Left cardiac atrium (tissue), 4 donors: ENCODE measurements at regions not wholly inside any gene's neighbourhood (a gene's known extent, or its start where the extent isn't known, plus 50 kb on each side); places are given as distances from the start of the nearest gene placed in this dataset.
"Not testable (repeated sequence)": the region's sequence is repeated elsewhere in the genome, so short reads cannot be mapped to it uniquely, and the experiment has no call there.

Source experiments
- ATAC-seq, 2 donors: fragments of 200-7000 bp; cut with Tn5 transposase; one replicate each; pipeline ENCODE4 v1.9.1; 2020; ENCODE audit warnings: mild to moderate bottlenecking in 2 of 2, moderate library complexity in 2 of 2
- DNase-seq: peaks from one replicate; pipeline ENCODE4 v3.0.0-alpha.2; 2020
- intact Hi-C, 2 donors: fragments of 100-400 bp; cut with DNase I; formaldehyde crosslinking; loops; one replicate each; pipeline versions ENCODE4 v1.14.1 to v1.15.1; 2022 to 2023
- donor health status: DM: no; HTN: yes; CAD: no.
- donor health status: DM: no; HTN: yes; CAD: no; lungs with severe emphysema.
- donor health status: DM: yes; HTN: yes; CAD: no.
- donor health status: Dilated cardiomyopathy.

GRCh38 chr6:60991427-60992028, 1294.5 kb downstream of the KHDRBS2 start:
- DNase-seq (no peak), ATAC-seq (no peak)
- intact Hi-C loops: no loop called here

DNA sequence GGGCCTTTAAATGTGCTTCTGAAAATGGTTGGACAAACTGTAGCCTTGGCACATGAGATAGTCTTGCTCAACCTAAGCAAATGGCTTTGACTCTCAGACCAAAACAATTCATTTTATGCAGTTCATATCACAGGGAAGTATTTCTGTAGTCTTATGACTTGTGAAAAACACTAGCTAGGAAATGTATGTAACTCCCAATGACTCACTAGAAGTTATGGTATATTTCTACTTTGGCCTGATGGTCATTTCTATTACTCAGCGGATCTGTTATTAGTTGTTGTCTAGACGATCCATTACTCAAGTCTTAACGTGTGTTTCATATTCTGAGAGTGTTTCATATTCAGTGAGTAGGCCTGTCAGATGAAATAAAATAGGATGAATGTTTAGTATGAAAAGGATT, 1333.5 kb downstream of the KHDRBS2 start:
- intact Hi-C loops: no loop called here
- DNase-seq: no peak
- no peak for ATAC-seq

DNA sequence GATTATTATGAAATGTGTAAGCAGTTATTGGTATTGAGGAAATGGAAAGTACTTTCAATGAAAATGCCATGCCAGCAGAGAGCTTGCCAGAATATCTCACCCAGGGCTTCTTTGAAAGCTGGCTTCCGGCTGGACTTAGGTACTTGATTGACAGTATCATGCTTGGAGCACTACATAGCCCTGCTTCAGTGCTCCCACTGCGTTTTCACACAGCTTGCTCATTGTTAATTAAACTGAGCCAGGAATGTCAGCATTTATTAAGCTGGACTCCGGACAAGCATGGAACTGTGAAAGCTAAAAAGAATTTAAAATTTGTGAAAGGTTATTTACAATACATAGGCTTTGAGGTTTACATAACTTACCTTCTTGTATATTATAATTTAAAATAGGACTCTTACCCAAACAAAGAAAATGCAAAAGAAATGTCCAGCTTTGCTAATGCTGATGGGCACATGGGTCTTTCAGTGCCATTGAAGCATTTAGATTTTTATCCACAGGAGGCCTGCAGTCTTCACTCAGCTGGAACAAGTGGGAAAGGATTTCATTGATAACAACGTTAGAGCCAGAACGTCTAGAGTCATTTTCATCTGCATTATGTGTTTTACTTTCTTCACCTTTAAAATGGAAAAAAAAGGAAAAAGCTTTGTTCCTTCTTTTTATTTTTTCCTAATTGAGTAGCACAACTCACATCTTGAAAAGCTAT, 1335.7 kb downstream of the KHDRBS2 start:
- intact Hi-C loops, DNase-seq, ATAC-seq: not testable (repeated sequence)

DNA sequence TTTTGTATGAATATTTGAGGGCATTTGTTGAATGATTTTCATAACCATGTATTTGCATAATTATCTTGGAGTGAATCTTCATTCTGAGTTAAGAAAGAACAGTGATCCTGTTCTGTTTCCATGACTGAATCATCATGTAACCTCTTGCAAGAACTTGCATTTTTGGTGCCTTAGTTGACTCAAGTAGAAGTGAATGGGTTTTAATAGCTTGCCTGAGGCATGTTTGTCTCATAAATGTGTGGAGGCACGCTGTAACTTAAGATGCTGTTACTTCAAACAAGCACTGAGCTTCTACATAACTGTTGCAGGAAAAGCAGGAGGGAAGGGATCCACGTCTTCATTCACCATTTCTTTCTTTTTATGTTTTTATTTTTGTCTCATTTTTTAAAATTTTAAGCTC, 1338.6 kb downstream of the KHDRBS2 start:
- ATAC-seq, intact Hi-C loops, DNase-seq: not testable (repeated sequence)

GRCh38 chr6:60944803-60945202, 1341.2 kb downstream of the KHDRBS2 start:
- intact Hi-C loops, ATAC-seq, DNase-seq: not testable (repeated sequence)

GRCh38 chr6:60935970-60936369, 1350.1 kb downstream of the KHDRBS2 start:
- peak in 1 of 2 donors; percentile 33 for ATAC-seq
- DNase-seq, intact Hi-C loops: not testable (repeated sequence)

- intact Hi-C loops, DNase-seq, ATAC-seq: not testable (repeated sequence)
Measured at GRCh38 chr6:60919652-60920051, 1366.4 kb downstream of the KHDRBS2 start.

- ATAC-seq, intact Hi-C loops, DNase-seq: not testable (repeated sequence)
Measured at GRCh38 chr6:60903860-60904259, 1382.2 kb downstream of the KHDRBS2 start.

GRCh38 chr6:60893374-60893773, 1392.7 kb downstream of the KHDRBS2 start:
- ATAC-seq, DNase-seq, intact Hi-C loops: not testable (repeated sequence)

DNA sequence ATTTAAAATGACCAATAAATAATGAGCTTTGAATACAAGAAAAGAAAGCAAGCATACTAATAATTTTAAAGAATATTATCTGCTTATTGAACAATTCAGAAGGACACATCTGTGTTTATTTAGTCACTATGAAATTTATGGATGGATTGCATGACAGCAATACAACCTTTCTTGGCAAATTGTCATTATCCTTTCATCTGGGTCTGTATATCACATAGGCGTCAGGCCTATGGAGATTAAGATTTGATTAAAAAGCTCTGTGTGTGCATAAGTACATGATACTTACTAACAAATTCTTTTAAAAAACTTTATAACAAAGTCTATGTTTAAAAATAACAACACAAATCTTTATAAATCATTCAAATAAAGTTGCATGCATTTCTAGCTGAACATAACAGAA, 1394.4 kb downstream of the KHDRBS2 start:
- intact Hi-C loops: no loop called here
- DNase-seq: no peak
- no peak for ATAC-seq

- intact Hi-C loops, DNase-seq, ATAC-seq: not testable (repeated sequence)
Measured at GRCh38 chr6:60877396-60877795, 1408.6 kb downstream of the KHDRBS2 start.

- DNase-seq, ATAC-seq, intact Hi-C loops: not testable (repeated sequence)
Measured at GRCh38 chr6:60870779-60871178, 1415.2 kb downstream of the KHDRBS2 start.

DNA sequence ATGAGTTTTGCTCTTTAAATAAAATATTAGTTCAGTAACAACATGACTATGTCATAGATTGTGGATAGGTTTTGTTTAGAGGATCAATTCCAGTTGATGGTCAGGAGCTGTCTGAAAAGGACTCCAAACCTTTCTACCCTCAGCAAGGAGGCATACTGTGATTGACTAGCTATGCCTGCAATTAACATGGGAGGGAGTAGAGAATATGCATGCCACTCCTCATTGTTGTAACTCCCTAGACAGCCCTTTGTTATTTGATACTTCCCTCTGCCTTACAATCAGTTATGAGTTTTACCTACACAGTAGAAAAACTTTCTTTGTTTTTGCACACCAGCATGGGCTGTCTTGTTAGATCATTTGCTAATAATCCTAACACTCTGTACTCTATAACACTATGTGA, 1418.5 kb downstream of the KHDRBS2 start:
- ATAC-seq (no peak), DNase-seq (no peak)
- intact Hi-C loops: no loop called here

DNA sequence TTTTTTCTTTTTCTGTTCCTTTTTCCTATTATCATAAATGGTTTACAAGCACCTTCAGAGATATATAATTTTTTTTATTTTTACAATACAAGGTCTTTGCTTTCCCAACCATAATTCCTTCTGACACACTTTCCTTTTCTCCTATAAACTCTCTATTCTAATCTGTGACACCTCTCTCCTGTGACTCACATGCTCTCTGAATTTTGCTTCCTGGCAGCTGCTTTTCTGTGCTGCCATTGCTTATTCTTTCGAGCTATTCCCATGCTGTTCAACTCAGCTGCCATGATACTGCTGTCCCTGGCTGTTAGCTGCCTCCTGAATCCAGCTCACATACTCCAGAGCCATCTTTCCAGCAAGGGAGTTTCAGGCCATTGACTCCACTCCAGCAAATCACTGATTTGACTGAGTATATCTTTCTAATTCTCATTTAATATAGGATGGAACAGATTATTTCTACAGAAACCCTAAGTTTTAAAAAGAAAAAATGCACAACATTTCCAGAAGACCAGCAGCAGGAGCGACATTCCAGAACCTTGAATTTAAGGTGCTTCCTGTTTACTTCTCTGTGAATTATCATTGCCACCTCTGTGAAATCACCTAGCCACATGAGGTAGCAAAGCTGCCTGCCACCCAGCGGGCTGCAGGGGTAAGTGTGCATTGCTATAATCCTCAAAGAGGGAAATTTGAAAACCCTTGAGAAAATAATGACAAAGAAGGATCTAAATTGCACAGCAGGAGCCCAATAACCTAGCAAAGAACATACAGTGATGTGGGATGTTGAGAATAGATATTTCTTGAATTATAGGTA, 1442.6 kb downstream of the KHDRBS2 start:
- intact Hi-C loops, ATAC-seq, DNase-seq: not testable (repeated sequence)

GRCh38 chr6:60830726-60831125, 1455.3 kb downstream of the KHDRBS2 start:
- DNase-seq, intact Hi-C loops, ATAC-seq: not testable (repeated sequence)

- DNase-seq, ATAC-seq, intact Hi-C loops: not testable (repeated sequence)
Measured at GRCh38 chr6:60822597-60822996, 1463.4 kb downstream of the KHDRBS2 start.

DNA sequence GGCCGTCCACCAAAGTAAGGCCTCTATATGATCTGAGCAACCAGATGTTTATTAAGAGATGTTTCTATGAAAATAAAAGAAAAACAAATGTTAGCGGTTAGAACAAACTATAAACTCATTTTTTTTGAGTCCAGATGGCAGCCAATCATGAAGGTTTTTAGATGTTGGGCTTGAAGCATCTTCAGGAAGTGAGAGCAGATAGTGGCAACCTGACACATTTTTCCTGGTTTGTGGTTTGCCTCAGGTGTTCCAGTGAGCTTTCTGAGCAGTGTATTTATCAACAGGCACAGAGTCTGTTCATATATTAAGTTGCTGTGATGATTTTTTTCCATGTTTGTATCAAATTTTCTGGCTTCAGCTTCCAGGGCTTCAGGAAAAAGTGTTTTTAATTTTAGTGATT, 1468.0 kb downstream of the KHDRBS2 start:
- ATAC-seq, DNase-seq, intact Hi-C loops: not testable (repeated sequence)

DNA sequence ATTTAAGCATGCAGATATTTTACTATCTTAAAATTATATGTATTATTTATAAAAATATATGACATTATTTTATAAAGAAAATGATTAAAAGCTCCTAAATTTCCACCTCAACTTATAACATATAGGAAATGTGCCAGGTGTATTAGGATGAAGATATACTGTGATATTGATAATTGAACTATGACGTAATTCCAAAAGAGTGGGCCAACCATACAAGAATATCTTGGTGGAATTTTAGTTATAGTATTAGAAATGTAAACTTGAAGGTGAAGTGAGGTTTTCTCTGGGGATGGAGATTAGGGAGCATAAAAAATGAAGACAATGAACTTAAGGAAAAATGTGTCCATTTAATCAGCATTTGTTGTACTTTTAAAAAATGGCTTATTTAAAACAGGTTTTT, 1471.2 kb downstream of the KHDRBS2 start:
- ATAC-seq, intact Hi-C loops, DNase-seq: not testable (repeated sequence)

GRCh38 chr6:60813897-60814596, 1472.0 kb downstream of the KHDRBS2 start:
- intact Hi-C loops, DNase-seq: not testable (repeated sequence)
- peak in 1 of 2 donors; percentile 18 for ATAC-seq
